ENCODE measurements at regions not wholly inside any gene's neighbourhood (a gene's known extent, or its start where the extent isn't known, plus 50 kb on each side); places are given as distances from the start of the nearest gene placed in this dataset.
A peak's percentile ranks its signal among the peaks of the same experiment; 100 is the strongest.

- TF ChIP-seq, protein P1, sequence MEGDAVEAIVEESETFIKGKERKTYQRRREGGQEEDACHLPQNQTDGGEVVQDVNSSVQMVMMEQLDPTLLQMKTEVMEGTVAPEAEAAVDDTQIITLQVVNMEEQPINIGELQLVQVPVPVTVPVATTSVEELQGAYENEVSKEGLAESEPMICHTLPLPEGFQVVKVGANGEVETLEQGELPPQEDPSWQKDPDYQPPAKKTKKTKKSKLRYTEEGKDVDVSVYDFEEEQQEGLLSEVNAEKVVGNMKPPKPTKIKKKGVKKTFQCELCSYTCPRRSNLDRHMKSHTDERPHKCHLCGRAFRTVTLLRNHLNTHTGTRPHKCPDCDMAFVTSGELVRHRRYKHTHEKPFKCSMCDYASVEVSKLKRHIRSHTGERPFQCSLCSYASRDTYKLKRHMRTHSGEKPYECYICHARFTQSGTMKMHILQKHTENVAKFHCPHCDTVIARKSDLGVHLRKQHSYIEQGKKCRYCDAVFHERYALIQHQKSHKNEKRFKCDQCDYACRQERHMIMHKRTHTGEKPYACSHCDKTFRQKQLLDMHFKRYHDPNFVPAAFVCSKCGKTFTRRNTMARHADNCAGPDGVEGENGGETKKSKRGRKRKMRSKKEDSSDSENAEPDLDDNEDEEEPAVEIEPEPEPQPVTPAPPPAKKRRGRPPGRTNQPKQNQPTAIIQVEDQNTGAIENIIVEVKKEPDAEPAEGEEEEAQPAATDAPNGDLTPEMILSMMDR (conservative IDR thresholded peaks at IDR 0.05), result no peak
- TF ChIP-seq ZFX (IDR thresholded peaks at IDR 0.05), result no peak
- H3K27ac ChIP-seq, result peak overlapping the region; percentile 64
These were observed 54.5 kb upstream of the TGIF1 start for GRCh38 chr18:3395466-3395865.

GRCh38 chr18:3397031-3397750 is 52.8 kb upstream of the TGIF1 start:
- TF ChIP-seq ZFX (IDR thresholded peaks at IDR 0.05), result no peak
- TF ChIP-seq, protein P1 (conservative IDR thresholded peaks at IDR 0.05), result no peak
- peak overlapping the region; percentile 64 for H3K27ac ChIP-seq

- TF ChIP-seq, protein P1 (conservative IDR thresholded peaks at IDR 0.05), result no peak
- TF ChIP-seq ZFX (IDR thresholded peaks at IDR 0.05), result no peak
- H3K27ac ChIP-seq, result peak overlapping the region; percentile 64; the same call in 1 of the 2 replicates
These were observed 52.2 kb upstream of the TGIF1 start for GRCh38 chr18:3397786-3398185.
